ENCODE measurements at regions not wholly inside any gene's neighbourhood (a gene's known extent, or its start where the extent isn't known, plus 50 kb on each side); places are given as distances from the start of the nearest gene placed in this dataset.

- no peak overlapping the region for H3K27ac Mint-ChIP-seq
- Histone ChIP-seq H3K36me3 (replicated peaks in 1 of 2; ENCODE audit: control extremely low read depth in 1 of 2, control insufficient read depth in 1 of 2, extremely low read depth in 1 of 2, insufficient read depth in 2 of 2, low read length in 1 of 2) (no peaks in the 10 kb centered on the region), H2AFZ (ENCODE audit: insufficient read depth, low read depth, low read length, poor library complexity, severe bottlenecking) (no peak overlapping the region), H3K4me1 (ENCODE audit: control insufficient read depth in 2 of 2, insufficient read depth in 2 of 2, low read length in 2 of 2) (no peaks in the 10 kb centered on the region), H3K9me3 (ENCODE audit: control extremely low read depth in 1 of 3, control insufficient read depth in 2 of 3, insufficient read depth in 1 of 3, low read length in 2 of 3) (peaks cover 0 to 52% (median 4%) of the 10 kb centered on the region in 3 donors), H3K9ac (ENCODE audit: low read length) (no peak overlapping the region), H3K27ac (ENCODE audit: low read length in 2 of 2) (no peak overlapping the region), H4K20me1 (ENCODE audit: control insufficient read depth, insufficient read depth, low read length, poor library complexity, severe bottlenecking) (no peaks in the 10 kb centered on the region), H3K4me3 (ENCODE audit: control extremely low read depth in 1 of 5, extremely low read depth in 1 of 5, insufficient read depth in 1 of 5, low read depth in 2 of 5, low read length in 4 of 5) (no peak overlapping the region), H3K4me2 (replicated peaks; ENCODE audit: low read depth, low read length, poor library complexity, severe bottlenecking) (no peak overlapping the region), H3K27me3 (replicated peaks in 1 of 4; ENCODE audit: control extremely low read depth in 1 of 4, control insufficient read depth in 3 of 4, insufficient read depth in 4 of 4, low read length in 3 of 4) (no peaks in the 10 kb centered on the region), H3K79me2 (ENCODE audit: control insufficient read depth, insufficient read depth, low read length) (no peaks in the 10 kb centered on the region)
- no peak for DNase-seq
- WGBS (ENCODE audit: insufficient coverage): 77% methylated on average over 6 of the region's 6 CpGs
- ATAC-seq (ENCODE audit: low read depth): no peak
- H3K27me3 Mint-ChIP-seq: no peaks in the 10 kb centered on the region
- H3K9me3 Mint-ChIP-seq (ENCODE audit: insufficient read depth): peaks cover 7% of the 10 kb centered on the region
- intact Hi-C loops (cut with micrococcal nuclease): no loop called here
- POLR2A ChIA-PET: no interaction called here
- H3K4me1 Mint-ChIP-seq: no peaks in the 10 kb centered on the region
- no peak overlapping the region for H3K4me3 Mint-ChIP-seq
- CTCF ChIA-PET: no interaction called here
- no peak for TF ChIP-seq EZH2 (IDR thresholded peaks at IDR 0.05; ENCODE audit: borderline replicate concordance, insufficient read depth, low read depth, low read length, poor library complexity, severe bottlenecking)
- no peak for TF ChIP-seq CTCF (IDR thresholded peaks at IDR 0.05)
These were observed 537.0 kb downstream of the BRD1 start for GRCh38 chr22:49290711-49291110.

- Histone ChIP-seq H3K79me2 (ENCODE audit: control insufficient read depth, insufficient read depth, low read length) (no peaks in the 10 kb centered on the region), H3K4me3 (ENCODE audit: control extremely low read depth in 1 of 5, extremely low read depth in 1 of 5, insufficient read depth in 1 of 5, low read depth in 2 of 5, low read length in 4 of 5) (no peak overlapping the region), H3K36me3 (replicated peaks in 1 of 2; ENCODE audit: control extremely low read depth in 1 of 2, control insufficient read depth in 1 of 2, extremely low read depth in 1 of 2, insufficient read depth in 2 of 2, low read length in 1 of 2) (no peaks in the 10 kb centered on the region), H3K4me2 (replicated peaks; ENCODE audit: low read depth, low read length, poor library complexity, severe bottlenecking) (no peak overlapping the region), H3K27ac (ENCODE audit: low read length in 2 of 2) (no peak overlapping the region), H4K20me1 (ENCODE audit: control insufficient read depth, insufficient read depth, low read length, poor library complexity, severe bottlenecking) (no peaks in the 10 kb centered on the region), H3K27me3 (replicated peaks in 1 of 4; ENCODE audit: control extremely low read depth in 1 of 4, control insufficient read depth in 3 of 4, insufficient read depth in 4 of 4, low read length in 3 of 4) (no peaks in the 10 kb centered on the region), H3K9ac (ENCODE audit: low read length) (no peak overlapping the region), H3K9me3 (ENCODE audit: control extremely low read depth in 1 of 3, control insufficient read depth in 2 of 3, insufficient read depth in 1 of 3, low read length in 2 of 3) (peaks cover 0 to 46% (median 4%) of the 10 kb centered on the region in 3 donors), H2AFZ (ENCODE audit: insufficient read depth, low read depth, low read length, poor library complexity, severe bottlenecking) (no peak overlapping the region), H3K4me1 (ENCODE audit: control insufficient read depth in 2 of 2, insufficient read depth in 2 of 2, low read length in 2 of 2) (no peaks in the 10 kb centered on the region)
- no peaks in the 10 kb centered on the region for H3K27me3 Mint-ChIP-seq
- ChIA-PET POLR2A (no interaction called here), CTCF (no interaction called here)
- ATAC-seq (ENCODE audit: low read depth): no peak
- H3K9me3 Mint-ChIP-seq (ENCODE audit: insufficient read depth): peaks cover 7% of the 10 kb centered on the region
- no peaks in the 10 kb centered on the region for H3K4me1 Mint-ChIP-seq
- whole genome bisulfite sequencing (ENCODE audit: insufficient coverage): 79% methylated on average over 24 of the region's 24 CpGs
- TF ChIP-seq CTCF (IDR thresholded peaks at IDR 0.05): no peak
- no peak for TF ChIP-seq EZH2 (IDR thresholded peaks at IDR 0.05; ENCODE audit: borderline replicate concordance, insufficient read depth, low read depth, low read length, poor library complexity, severe bottlenecking)
- intact Hi-C loops (cut with micrococcal nuclease): no loop called here
- H3K4me3 Mint-ChIP-seq: no peak overlapping the region
- no peak for DNase-seq
- H3K27ac Mint-ChIP-seq: no peak overlapping the region
These were observed 537.6 kb downstream of the BRD1 start for GRCh38 chr22:49289822-49290679.
